Effector memory CD8-positive, alpha-beta T cell (primary cell): ENCODE measurements at regions not wholly inside any gene's neighbourhood (a gene's known extent, or its start where the extent isn't known, plus 50 kb on each side); places are given as distances from the start of the nearest gene placed in this dataset.

Source experiments
- ATAC-seq: fragments of 150-1000 bp; cut with Tn5 transposase; replicated peaks from 2 replicates; pipeline ENCODE4 v1.10.0; 2021; ENCODE audit warnings: mild to moderate bottlenecking, moderate library complexity
- DNase-seq, 3 experiments: peaks; one replicate each; pipeline ENCODE4 v3.0.0; 2021
- H3K27ac Mint-ChIP-seq, 2 donors: one replicate each; pipeline ENCODE4 v1.8.0; 2022; ENCODE audit warnings: mild to moderate bottlenecking in 2 of 2, mixed read lengths in 2 of 2, moderate library complexity in 2 of 2
- H3K27me3 Mint-ChIP-seq, 2 donors: one replicate each; pipeline ENCODE4 v1.8.0; 2022; ENCODE audit warnings: mixed read lengths in 2 of 2
- H3K36me3 Mint-ChIP-seq: one replicate; pipeline ENCODE4 v1.8.0; 2022; ENCODE audit warnings: mild to moderate bottlenecking, moderate library complexity, mixed read lengths; ENCODE audit not compliant: insufficient read depth
- H3K4me1 Mint-ChIP-seq, 2 donors: one replicate each; pipeline ENCODE4 v1.8.0; 2022; ENCODE audit warnings: low read depth in 2 of 2, mixed read lengths in 2 of 2
- H3K4me3 Mint-ChIP-seq, 2 donors: one replicate each; pipeline ENCODE4 v1.8.0; 2022; ENCODE audit warnings: mild to moderate bottlenecking in 2 of 2, mixed read lengths in 2 of 2, moderate library complexity in 2 of 2
- H3K9me3 Mint-ChIP-seq, 2 donors: one replicate each; pipeline ENCODE4 v1.8.0; 2022; ENCODE audit warnings: mixed read lengths in 2 of 2

GRCh38 chr15:95958382-95958781 is 372.1 kb upstream of the NR2F2 start:
- H3K4me3 Mint-ChIP-seq = no peak overlapping the region
- H3K27me3 Mint-ChIP-seq = no peaks in the 10 kb centered on the region
- DNase-seq = no peak
- no peaks in the 10 kb centered on the region for H3K4me1 Mint-ChIP-seq
- ATAC-seq = no peak
- peaks cover 0 to 6% of the 10 kb centered on the region in 2 donors for H3K9me3 Mint-ChIP-seq
- H3K36me3 Mint-ChIP-seq = peaks cover 3% of the 10 kb centered on the region
- no peak overlapping the region for H3K27ac Mint-ChIP-seq

- no peak for ATAC-seq
- Mint-ChIP-seq H3K27me3 (peaks cover 0 to 5% of the 10 kb centered on the region in 2 donors), H3K4me3 (no peak overlapping the region), H3K27ac (no peak overlapping the region), H3K36me3 (peaks cover 3% of the 10 kb centered on the region), H3K4me1 (peaks cover 0 to 2% of the 10 kb centered on the region in 2 donors), H3K9me3 (peaks cover 0 to under 1% of the 10 kb centered on the region in 2 donors)
- DNase-seq = no peak
Measured at GRCh38 chr15:95968856-95969255, 361.6 kb upstream of the NR2F2 start.

- ATAC-seq = no peak
- Mint-ChIP-seq H3K9me3 (no peaks in the 10 kb centered on the region), H3K36me3 (peaks cover 3% of the 10 kb centered on the region), H3K4me1 (peaks cover 0 to 2% of the 10 kb centered on the region in 2 donors), H3K27ac (no peak overlapping the region), H3K4me3 (no peak overlapping the region), H3K27me3 (peaks cover 0 to 5% of the 10 kb centered on the region in 2 donors)
- no peak for DNase-seq
Measured at GRCh38 chr15:95970326-95970725, 360.2 kb upstream of the NR2F2 start.

GRCh38 chr15:95972041-95972553 is 358.4 kb upstream of the NR2F2 start:
- Mint-ChIP-seq H3K27me3 (peaks cover 0 to 5% of the 10 kb centered on the region in 2 donors), H3K4me1 (peaks cover 0 to 2% of the 10 kb centered on the region in 2 donors), H3K36me3 (peaks cover 3% of the 10 kb centered on the region), H3K27ac (no peak overlapping the region), H3K4me3 (no peak overlapping the region), H3K9me3 (peaks cover 0 to 4% of the 10 kb centered on the region in 2 donors)
- ATAC-seq = no peak
- no peak for DNase-seq

GRCh38 chr15:95972812-95973211 is 357.7 kb upstream of the NR2F2 start:
- H3K9me3 Mint-ChIP-seq = peaks cover 0 to 4% of the 10 kb centered on the region in 2 donors
- DNase-seq (no peak), ATAC-seq (no peak)
- H3K4me3 Mint-ChIP-seq = no peak overlapping the region
- peaks cover 3% of the 10 kb centered on the region for H3K36me3 Mint-ChIP-seq
- peaks cover 0 to 2% of the 10 kb centered on the region in 2 donors for H3K4me1 Mint-ChIP-seq
- H3K27ac Mint-ChIP-seq = no peak overlapping the region
- H3K27me3 Mint-ChIP-seq = peaks cover 0 to 5% of the 10 kb centered on the region in 2 donors

- H3K9me3 Mint-ChIP-seq = peaks cover 0 to 4% of the 10 kb centered on the region in 2 donors
- peaks cover 3% of the 10 kb centered on the region for H3K36me3 Mint-ChIP-seq
- ATAC-seq (no peak), DNase-seq (no peak)
- no peak overlapping the region for H3K4me3 Mint-ChIP-seq
- H3K27me3 Mint-ChIP-seq = peaks cover 0 to 5% of the 10 kb centered on the region in 2 donors
- no peak overlapping the region for H3K27ac Mint-ChIP-seq
- H3K4me1 Mint-ChIP-seq = peaks cover 0 to 2% of the 10 kb centered on the region in 2 donors
Measured at GRCh38 chr15:95973566-95974256, 356.8 kb upstream of the NR2F2 start.

GRCh38 chr15:95975212-95975611 is 355.3 kb upstream of the NR2F2 start:
- Mint-ChIP-seq H3K27me3 (no peaks in the 10 kb centered on the region), H3K4me3 (no peak overlapping the region), H3K36me3 (no peaks in the 10 kb centered on the region), H3K4me1 (peaks cover 0 to 2% of the 10 kb centered on the region in 2 donors), H3K27ac (no peak overlapping the region), H3K9me3 (peaks cover 4 to 7% of the 10 kb centered on the region in 2 donors)
- ATAC-seq (no peak), DNase-seq (no peak)

- Mint-ChIP-seq H3K4me3 (no peak overlapping the region), H3K27ac (no peak overlapping the region), H3K36me3 (no peaks in the 10 kb centered on the region), H3K4me1 (no peaks in the 10 kb centered on the region), H3K27me3 (peaks cover 0 to 5% of the 10 kb centered on the region in 2 donors), H3K9me3 (peaks cover 4 to 7% of the 10 kb centered on the region in 2 donors)
- DNase-seq = no peak
- ATAC-seq = no peak
Measured at GRCh38 chr15:95979286-95979685, 351.2 kb upstream of the NR2F2 start.

- ATAC-seq (no peak), DNase-seq (no peak)
- H3K27ac Mint-ChIP-seq = no peak overlapping the region
- no peaks in the 10 kb centered on the region for H3K36me3 Mint-ChIP-seq
- H3K27me3 Mint-ChIP-seq = peaks cover 0 to 17% of the 10 kb centered on the region in 2 donors
- H3K4me3 Mint-ChIP-seq = no peak overlapping the region
- peaks cover 0 to 15% of the 10 kb centered on the region in 2 donors for H3K9me3 Mint-ChIP-seq
- no peaks in the 10 kb centered on the region for H3K4me1 Mint-ChIP-seq
Measured at GRCh38 chr15:95981209-95981608, 349.3 kb upstream of the NR2F2 start.

GRCh38 chr15:95987299-95987698 is 343.2 kb upstream of the NR2F2 start:
- Mint-ChIP-seq H3K9me3 (peaks cover 0 to 8% of the 10 kb centered on the region in 2 donors), H3K4me3 (no peak overlapping the region), H3K36me3 (no peaks in the 10 kb centered on the region), H3K4me1 (peaks cover 2 to 15% of the 10 kb centered on the region in 2 donors), H3K27ac (no peak overlapping the region), H3K27me3 (peaks cover 0 to 17% of the 10 kb centered on the region in 2 donors)
- ATAC-seq = no peak
- no peak for DNase-seq

- DNase-seq (no peak), ATAC-seq (no peak)
- Mint-ChIP-seq H3K4me1 (peaks cover 2 to 15% of the 10 kb centered on the region in 2 donors), H3K27me3 (peaks cover 0 to 17% of the 10 kb centered on the region in 2 donors), H3K9me3 (peaks cover 0 to 8% of the 10 kb centered on the region in 2 donors), H3K36me3 (no peaks in the 10 kb centered on the region), H3K4me3 (no peak overlapping the region), H3K27ac (peak overlapping the region in 1 of 2 donors; percentile 74)
Measured at GRCh38 chr15:95987886-95988573, 342.5 kb upstream of the NR2F2 start.

GRCh38 chr15:95988574-95988887 is 342.0 kb upstream of the NR2F2 start:
- peaks cover 0 to 17% of the 10 kb centered on the region in 2 donors for H3K27me3 Mint-ChIP-seq
- peak overlapping the region in 1 of 2 donors; percentile 74 for H3K27ac Mint-ChIP-seq
- DNase-seq = no peak
- no peak for ATAC-seq
- peaks cover 0 to 8% of the 10 kb centered on the region in 2 donors for H3K9me3 Mint-ChIP-seq
- no peak overlapping the region for H3K4me3 Mint-ChIP-seq
- H3K4me1 Mint-ChIP-seq = peaks cover 2 to 15% of the 10 kb centered on the region in 2 donors
- H3K36me3 Mint-ChIP-seq = no peaks in the 10 kb centered on the region

- peaks cover 0 to 8% of the 10 kb centered on the region in 2 donors for H3K9me3 Mint-ChIP-seq
- H3K4me3 Mint-ChIP-seq = no peak overlapping the region
- no peak overlapping the region for H3K27ac Mint-ChIP-seq
- DNase-seq (no peak), ATAC-seq (no peak)
- peaks cover 2 to 15% of the 10 kb centered on the region in 2 donors for H3K4me1 Mint-ChIP-seq
- peaks cover 0 to 11% of the 10 kb centered on the region in 2 donors for H3K27me3 Mint-ChIP-seq
- no peaks in the 10 kb centered on the region for H3K36me3 Mint-ChIP-seq
Measured at GRCh38 chr15:95989392-95989791, 341.1 kb upstream of the NR2F2 start.

GRCh38 chr15:95990833-95991232 is 339.7 kb upstream of the NR2F2 start:
- Mint-ChIP-seq H3K4me3 (no peak overlapping the region), H3K27me3 (no peaks in the 10 kb centered on the region), H3K9me3 (no peaks in the 10 kb centered on the region), H3K27ac (peak overlapping the region in 1 of 2 donors; percentile 19), H3K4me1 (peaks cover 2 to 27% of the 10 kb centered on the region in 2 donors), H3K36me3 (no peaks in the 10 kb centered on the region)
- DNase-seq (no peak), ATAC-seq (peak; percentile 26)
